ENCODE measurements at regions not wholly inside any gene's neighbourhood (a gene's known extent, or its start where the extent isn't known, plus 50 kb on each side); places are given as distances from the start of the nearest gene placed in this dataset.

- H3K4me3 Mint-ChIP-seq = no peak overlapping the region
- no peak overlapping the region for H3K27ac Mint-ChIP-seq
- no peak for DNase-seq
- H3K4me1 Mint-ChIP-seq (ENCODE audit: low read depth) = no peaks in the 10 kb centered on the region
- H3K9me3 Mint-ChIP-seq = peaks cover 24% of the 10 kb centered on the region
- CTCF ChIA-PET = no interaction called here
- intact Hi-C loops (cut with micrococcal nuclease) = no loop called here
- POLR2A ChIA-PET = no interaction called here
- H3K27me3 Mint-ChIP-seq = peaks cover 4% of the 10 kb centered on the region
- peaks cover 8% of the 10 kb centered on the region for H3K36me3 Mint-ChIP-seq
Measured at GRCh38 chr6:170122651-170123050, 168.2 kb downstream of the DLL1 start.

- no peak overlapping the region for H3K4me3 Mint-ChIP-seq
- H3K9me3 Mint-ChIP-seq = peaks cover 24% of the 10 kb centered on the region
- POLR2A ChIA-PET = interaction anchor here (0.5 kb wide), 1 partner anchor 1258 kb away, joined by 7 read pairs; no protein-coding TSS in a partner anchor
- no peaks in the 10 kb centered on the region for H3K4me1 Mint-ChIP-seq (ENCODE audit: low read depth)
- H3K27me3 Mint-ChIP-seq = no peaks in the 10 kb centered on the region
- H3K27ac Mint-ChIP-seq = no peak overlapping the region
- peaks cover 8% of the 10 kb centered on the region for H3K36me3 Mint-ChIP-seq
- CTCF ChIA-PET = no interaction called here
- DNase-seq = peak; percentile 2
- intact Hi-C loops (cut with micrococcal nuclease) = no loop called here
Measured at GRCh38 chr6:170117111-170117972, 173.5 kb downstream of the DLL1 start.

- Mint-ChIP-seq H3K36me3 (peaks cover 7% of the 10 kb centered on the region), H3K27me3 (no peaks in the 10 kb centered on the region), H3K27ac (no peak overlapping the region), H3K9me3 (peaks cover 23% of the 10 kb centered on the region), H3K4me3 (no peak overlapping the region), H3K4me1 (ENCODE audit: low read depth) (no peaks in the 10 kb centered on the region)
- ChIA-PET CTCF (no interaction called here), POLR2A (interaction anchor here (0.5 kb wide), 1 partner anchor 1257 kb away, joined by 7 read pairs; no protein-coding TSS in a partner anchor)
- no peak for DNase-seq
- intact Hi-C loops (cut with micrococcal nuclease) = no loop called here
Measured at GRCh38 chr6:170116636-170117035, 174.2 kb downstream of the DLL1 start.

GRCh38 chr6:170114956-170115855 is 175.7 kb downstream of the DLL1 start:
- POLR2A ChIA-PET = no interaction called here
- CTCF ChIA-PET = no interaction called here
- Mint-ChIP-seq H3K4me1 (ENCODE audit: low read depth) (no peaks in the 10 kb centered on the region), H3K4me3 (no peak overlapping the region), H3K27me3 (no peaks in the 10 kb centered on the region), H3K9me3 (peaks cover 9% of the 10 kb centered on the region), H3K27ac (no peak overlapping the region), H3K36me3 (peaks cover 4% of the 10 kb centered on the region)
- intact Hi-C loops (cut with micrococcal nuclease) = no loop called here
- peak; percentile 3 for DNase-seq

- Mint-ChIP-seq H3K4me1 (ENCODE audit: low read depth) (no peaks in the 10 kb centered on the region), H3K9me3 (peaks cover 3% of the 10 kb centered on the region), H3K4me3 (no peak overlapping the region), H3K27ac (no peak overlapping the region), H3K27me3 (no peaks in the 10 kb centered on the region), H3K36me3 (peaks cover 2% of the 10 kb centered on the region)
- intact Hi-C loops (cut with micrococcal nuclease) = no loop called here
- ChIA-PET POLR2A (no interaction called here), CTCF (no interaction called here)
- no peak for DNase-seq
Measured at GRCh38 chr6:170114187-170114945, 176.5 kb downstream of the DLL1 start.

- POLR2A ChIA-PET = no interaction called here
Measured at GRCh38 chr6:170113141-170113540, 177.7 kb downstream of the DLL1 start.

GRCh38 chr6:170112583-170112860 is 178.4 kb downstream of the DLL1 start:
- Mint-ChIP-seq H3K27me3 (peaks cover 8% of the 10 kb centered on the region), H3K4me3 (no peak overlapping the region), H3K27ac (no peak overlapping the region), H3K36me3 (no peaks in the 10 kb centered on the region), H3K4me1 (ENCODE audit: low read depth) (no peaks in the 10 kb centered on the region), H3K9me3 (no peaks in the 10 kb centered on the region)
- intact Hi-C loops (cut with micrococcal nuclease) = no loop called here
- POLR2A ChIA-PET = no interaction called here
- CTCF ChIA-PET = no interaction called here
- no peak for DNase-seq

More at GRCh38 chr6:170113141-170113540, 177.7 kb downstream of the DLL1 start:
- no peak overlapping the region for H3K27ac Mint-ChIP-seq
- H3K9me3 Mint-ChIP-seq = no peaks in the 10 kb centered on the region
- H3K4me3 Mint-ChIP-seq = no peak overlapping the region
- intact Hi-C loops (cut with micrococcal nuclease) = no loop called here
- peaks cover 2% of the 10 kb centered on the region for H3K27me3 Mint-ChIP-seq
- H3K4me1 Mint-ChIP-seq (ENCODE audit: low read depth) = no peaks in the 10 kb centered on the region
- CTCF ChIA-PET = no interaction called here
- no peak for DNase-seq
- H3K36me3 Mint-ChIP-seq = no peaks in the 10 kb centered on the region

- peaks cover 11% of the 10 kb centered on the region for H3K27me3 Mint-ChIP-seq
- ChIA-PET CTCF (no interaction called here), POLR2A (no interaction called here)
- H3K4me3 Mint-ChIP-seq = no peak overlapping the region
- H3K4me1 Mint-ChIP-seq (ENCODE audit: low read depth) = no peaks in the 10 kb centered on the region
- intact Hi-C loops (cut with micrococcal nuclease) = no loop called here
- peak; percentile 2 for DNase-seq
- no peak overlapping the region for H3K27ac Mint-ChIP-seq
- H3K9me3 Mint-ChIP-seq = no peaks in the 10 kb centered on the region
- no peaks in the 10 kb centered on the region for H3K36me3 Mint-ChIP-seq
Measured at GRCh38 chr6:170111816-170112582, 178.9 kb downstream of the DLL1 start.

- intact Hi-C loops (cut with micrococcal nuclease) = no loop called here
Measured at GRCh38 chr6:170111141-170111664, 179.7 kb downstream of the DLL1 start.

GRCh38 chr6:170110201-170111140 is 180.4 kb downstream of the DLL1 start:
- no peak overlapping the region for H3K4me3 Mint-ChIP-seq
- peaks cover 15% of the 10 kb centered on the region for H3K27me3 Mint-ChIP-seq
- no peak overlapping the region for H3K27ac Mint-ChIP-seq
- no peaks in the 10 kb centered on the region for H3K36me3 Mint-ChIP-seq
- CTCF ChIA-PET = no interaction called here
- DNase-seq = peak; percentile 4
- intact Hi-C loops (cut with micrococcal nuclease) = no loop called here
- H3K9me3 Mint-ChIP-seq = no peaks in the 10 kb centered on the region
- POLR2A ChIA-PET = no interaction called here
- H3K4me1 Mint-ChIP-seq (ENCODE audit: low read depth) = no peaks in the 10 kb centered on the region

More at GRCh38 chr6:170111141-170111664, 179.7 kb downstream of the DLL1 start:
- no peaks in the 10 kb centered on the region for H3K9me3 Mint-ChIP-seq
- DNase-seq = no peak
- peaks cover 15% of the 10 kb centered on the region for H3K27me3 Mint-ChIP-seq
- CTCF ChIA-PET = no interaction called here
- H3K4me3 Mint-ChIP-seq = no peak overlapping the region
- no peaks in the 10 kb centered on the region for H3K4me1 Mint-ChIP-seq (ENCODE audit: low read depth)
- POLR2A ChIA-PET = no interaction called here
- H3K27ac Mint-ChIP-seq = no peak overlapping the region
- H3K36me3 Mint-ChIP-seq = no peaks in the 10 kb centered on the region
